Esophagus squamous epithelium (tissue), 5 donors: ENCODE measurements at regions not wholly inside any gene's neighbourhood (a gene's known extent, or its start where the extent isn't known, plus 50 kb on each side); places are given as distances from the start of the nearest gene placed in this dataset.
"Not testable (repeated sequence)": the region's sequence is repeated elsewhere in the genome, so short reads cannot be mapped to it uniquely, and the experiment has no call there.

Experiments used
- DNase-seq: peaks from one replicate; lab custom pipeline; 2025; lab: John Stamatoyannopoulos, UW
- H3K27ac ChIP-seq, 4 donors: fragments of 200-600 bp; sonication (generic); one replicate each; pipeline ENCODE4 v1.5.1; 2016 to 2019; ENCODE audit warnings: mild to moderate bottlenecking in 1 of 4
- H3K27me3 ChIP-seq, 4 donors: fragments of 200-600 bp; sonication (generic); 1 replicate in 3 of 4; 2 replicates in 1 of 4; pipeline versions ENCODE4 v1.5.1 to v1.6.0; 2017 to 2021; ENCODE audit warnings: antibody characterized with exemption in 1 of 4
- H3K36me3 ChIP-seq, 3 donors: fragments of 200-600 bp; sonication (generic); one replicate each; pipeline ENCODE4 v1.5.1; 2016 to 2019
- H3K4me1 ChIP-seq, 3 donors: fragments of 200-600 bp; sonication (generic); one replicate each; pipeline ENCODE4 v1.5.1; 2017 to 2019
- H3K4me3 ChIP-seq, 4 donors: fragments of 200-600 bp; sonication (generic); 1 replicate in 3 of 4; 2 replicates in 1 of 4; pipeline ENCODE4 v1.5.1; 2016 to 2019; ENCODE audit warnings: mild to moderate bottlenecking in 2 of 4, moderate library complexity in 1 of 4
- H3K9me3 ChIP-seq, 3 donors: fragments of 200-600 bp; sonication (generic); one replicate each; pipeline ENCODE4 v1.5.1; 2016 to 2019
- CTCF ChIP-seq, 6 experiments: fragments of 450-650 bp in 4 of 6; fragments of 200-600 bp in 2 of 6; sonication (generic) in 2 of 6; IDR thresholded peaks; one replicate each; pipeline ENCODE4 v1.5.1; 2016 to 2019; ENCODE audit warnings: antibody characterized with exemption in 6 of 6, mild to moderate bottlenecking in 4 of 6, moderate library complexity in 4 of 6
- POLR2A ChIP-seq, 4 donors: fragments of 450-650 bp; IDR thresholded peaks; one replicate each; pipeline ENCODE4 v1.6.1; 2017; ENCODE audit warnings: antibody characterized with exemption in 4 of 4, mild to moderate bottlenecking in 4 of 4, moderate library complexity in 3 of 4
- WGBS, 2 donors: methylation state at CpG; one replicate each; pipeline ENCODE4 v1.1.5; 2018; 5-methylcytosine and 5-hydroxymethylcytosine counted together
- intact Hi-C: fragments of 100-400 bp; cut with DNase I; formaldehyde crosslinking; loops from one replicate; pipeline ENCODE4 v1.15.0; 2022
- donor health status: DM: yes; HTN: yes; CAD: no.

GRCh38 chr7:28329661-28330363, 82.5 kb upstream of the CREB5 start:
- TF ChIP-seq POLR2A (IDR thresholded peaks at IDR 0.05) (no peak), CTCF (IDR thresholded peaks at IDR 0.05) (no peak)
- Histone ChIP-seq H3K36me3 (no peaks in the 10 kb centered on the region), H3K27ac (peak overlapping the region in 3 of 4 donors; percentile 6 to 36 (median 24)), H3K4me3 (no peak overlapping the region), H3K4me1 (peaks cover 10 to 38% (median 18%) of the 10 kb centered on the region in 3 donors), H3K9me3 (peaks cover 0 to 1% (median 0%) of the 10 kb centered on the region in 3 donors), H3K27me3 (no peaks in the 10 kb centered on the region)
- WGBS, 2 donors: 25 to 43% methylated on average over 6 of the region's 6 CpGs
- intact Hi-C loops: no loop called here
- no peak for DNase-seq

- Histone ChIP-seq H3K27ac (peak overlapping the region in 2 of 4 donors; percentile 36 to 48), H3K4me3 (no peak overlapping the region), H3K27me3 (no peaks in the 10 kb centered on the region), H3K9me3 (peaks cover 0 to 4% (median 0%) of the 10 kb centered on the region in 3 donors), H3K36me3 (no peaks in the 10 kb centered on the region), H3K4me1 (peaks cover 10 to 38% (median 18%) of the 10 kb centered on the region in 3 donors)
- no peak for TF ChIP-seq CTCF (IDR thresholded peaks at IDR 0.05)
- TF ChIP-seq POLR2A (IDR thresholded peaks at IDR 0.05): no peak
- intact Hi-C loops: no loop called here
- no peak for DNase-seq
- WGBS, 2 donors: 39 to 45% methylated on average over 4 of the region's 4 CpGs
Measured at GRCh38 chr7:28330384-28331070, 81.8 kb upstream of the CREB5 start.

GRCh38 chr7:28332046-28332445, 80.3 kb upstream of the CREB5 start:
- DNase-seq: no peak
- no peaks in the 10 kb centered on the region for H3K36me3 ChIP-seq
- H3K27ac ChIP-seq: no peak overlapping the region
- H3K4me1 ChIP-seq: peaks cover 10 to 38% (median 18%) of the 10 kb centered on the region in 3 donors
- no peaks in the 10 kb centered on the region for H3K27me3 ChIP-seq
- intact Hi-C loops: no loop called here
- 79 to 96% methylated on average over 4 of the region's 4 CpGs for WGBS, 2 donors
- peaks cover 0 to 4% (median 0%) of the 10 kb centered on the region in 3 donors for H3K9me3 ChIP-seq
- no peak overlapping the region for H3K4me3 ChIP-seq
- TF ChIP-seq CTCF (IDR thresholded peaks at IDR 0.05): no peak
- no peak for TF ChIP-seq POLR2A (IDR thresholded peaks at IDR 0.05)

GRCh38 chr7:28333548-28333947, 78.8 kb upstream of the CREB5 start:
- intact Hi-C loops, H3K27ac ChIP-seq, H3K4me3 ChIP-seq, DNase-seq, H3K27me3 ChIP-seq, H3K9me3 ChIP-seq, H3K36me3 ChIP-seq: not testable (repeated sequence)
- peaks cover 10 to 28% (median 18%) of the 10 kb centered on the region in 3 donors for H3K4me1 ChIP-seq

DNA sequence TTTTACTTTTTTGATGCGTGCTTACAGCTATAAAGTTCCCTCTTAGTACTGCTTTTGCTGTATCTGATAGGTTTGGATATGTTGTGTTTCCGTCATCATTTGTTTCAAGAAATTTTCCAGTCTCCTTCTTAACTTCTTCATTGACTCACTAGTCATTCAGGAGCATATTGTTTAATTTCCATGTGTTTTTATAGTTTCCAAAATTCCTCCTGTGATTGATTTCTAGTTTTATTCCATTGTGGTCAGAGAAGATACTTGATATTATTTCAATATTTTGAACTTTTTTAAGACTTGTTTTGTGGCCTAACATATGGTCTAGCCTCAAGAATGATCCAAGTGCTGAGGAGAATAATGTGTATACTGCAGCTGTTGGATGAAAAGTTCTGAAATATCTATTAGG, 75.5 kb upstream of the CREB5 start:
- TF ChIP-seq POLR2A (IDR thresholded peaks at IDR 0.05): no peak
- no peak for TF ChIP-seq CTCF (IDR thresholded peaks at IDR 0.05)
- 84 to 90% methylated on average over 2 of the region's 2 CpGs for WGBS, 2 donors

More for the DNA sequence above, 75.5 kb upstream of the CREB5 start:
- H3K27me3 ChIP-seq: no peaks in the 10 kb centered on the region
- no peaks in the 10 kb centered on the region for H3K36me3 ChIP-seq
- intact Hi-C loops: no loop called here
- H3K9me3 ChIP-seq: peaks cover 0 to 4% (median 0%) of the 10 kb centered on the region in 3 donors
- no peaks in the 10 kb centered on the region for H3K4me1 ChIP-seq
- DNase-seq: no peak
- no peak overlapping the region for H3K27ac ChIP-seq
- no peak overlapping the region for H3K4me3 ChIP-seq
